Urinary bladder (tissue), 3 donors: ENCODE measurements at regions not wholly inside any gene's neighbourhood (a gene's known extent, or its start where the extent isn't known, plus 50 kb on each side); places are given as distances from the start of the nearest gene placed in this dataset.

ENCODE experiments used
- DNase-seq: peaks from one replicate; pipeline ENCODE4 v3.0.0-alpha.2; 2015; ENCODE audit errors: extremely low spot score
- H3K27ac ChIP-seq: one replicate; pipeline ENCODE4 v1.5.1; 2013; ENCODE audit warnings: low read depth, mild to moderate bottlenecking, moderate library complexity
- H3K36me3 ChIP-seq: one replicate; pipeline ENCODE4 v1.6.1; 2013; ENCODE audit warnings: mild to moderate bottlenecking, moderate library complexity; ENCODE audit not compliant: insufficient read depth
- H3K4me1 ChIP-seq: one replicate; pipeline ENCODE4 v1.6.1; 2013; ENCODE audit warnings: mild to moderate bottlenecking, moderate library complexity; ENCODE audit not compliant: insufficient read depth
- H3K4me3 ChIP-seq: one replicate; pipeline ENCODE4 v1.5.1; 2013; ENCODE audit warnings: low read depth, low read length
- WGBS: extraction: QIAGEN DNeasy Blood & Tissue Kit; methylation state at CpG from one replicate; pipeline ENCODE4 v1.1.7; 2013; 5-methylcytosine and 5-hydroxymethylcytosine counted together
- donor health status: healthy with polysubstance abuse.
- donor health status: healthy.

- Histone ChIP-seq H3K4me1 (peaks cover 2% of the 10 kb centered on the region), H3K36me3 (no peaks in the 10 kb centered on the region)
These were observed 101.2 kb upstream of the HSD17B12 start for GRCh38 chr11:43579171-43579918.

GRCh38 chr11:43579919-43580276 lies 100.6 kb upstream of the HSD17B12 start:
- 0% methylated on average over 5 of the region's 5 CpGs for WGBS
- no peaks in the 10 kb centered on the region for H3K36me3 ChIP-seq
- H3K27ac ChIP-seq: no peak overlapping the region
- H3K4me1 ChIP-seq: peaks cover 2% of the 10 kb centered on the region
- H3K4me3 ChIP-seq: peak overlapping the region; percentile 41
- no peak for DNase-seq

More at GRCh38 chr11:43579171-43579918, 101.2 kb upstream of the HSD17B12 start:
- DNase-seq: no peak
- WGBS: under 1% methylated on average over 83 of the region's 83 CpGs
- Histone ChIP-seq H3K27ac (no peak overlapping the region), H3K4me3 (peak overlapping the region; percentile 41)

- no peak for DNase-seq
- H3K27ac ChIP-seq: no peak overlapping the region
- peak overlapping the region; percentile 8 for H3K4me3 ChIP-seq
- H3K4me1 ChIP-seq: peaks cover 2% of the 10 kb centered on the region
- under 1% methylated on average over 39 of the region's 39 CpGs for WGBS
- no peaks in the 10 kb centered on the region for H3K36me3 ChIP-seq
These were observed 99.7 kb upstream of the HSD17B12 start for GRCh38 chr11:43580735-43581369.

- peaks cover 2% of the 10 kb centered on the region for H3K4me1 ChIP-seq
- under 1% methylated on average over 39 of the region's 39 CpGs for WGBS
These were observed 99.0 kb upstream of the HSD17B12 start for GRCh38 chr11:43581370-43582023.

GRCh38 chr11:43582024-43582862 lies 98.3 kb upstream of the HSD17B12 start:
- Histone ChIP-seq H3K4me1 (peaks cover 2% of the 10 kb centered on the region), H3K36me3 (no peaks in the 10 kb centered on the region), H3K27ac (no peak overlapping the region), H3K4me3 (no peak overlapping the region)
- WGBS: 7% methylated on average over 37 of the region's 37 CpGs
- DNase-seq: no peak

More at GRCh38 chr11:43581370-43582023, 99.0 kb upstream of the HSD17B12 start:
- H3K27ac ChIP-seq: no peak overlapping the region
- DNase-seq: no peak
- H3K36me3 ChIP-seq: no peaks in the 10 kb centered on the region
- peak overlapping the region; percentile 8 for H3K4me3 ChIP-seq

- H3K27ac ChIP-seq: no peak overlapping the region
- peaks cover 2% of the 10 kb centered on the region for H3K4me1 ChIP-seq
- WGBS: 11% methylated on average over 26 of the region's 26 CpGs
- DNase-seq: no peak
- no peak overlapping the region for H3K4me3 ChIP-seq
- H3K36me3 ChIP-seq: no peaks in the 10 kb centered on the region
These were observed 97.6 kb upstream of the HSD17B12 start for GRCh38 chr11:43582863-43583462.

- Histone ChIP-seq H3K27ac (no peak overlapping the region), H3K4me1 (peaks cover 2% of the 10 kb centered on the region), H3K36me3 (no peaks in the 10 kb centered on the region), H3K4me3 (no peak overlapping the region)
- DNase-seq: no peak
- WGBS: 21% methylated on average over 6 of the region's 6 CpGs
These were observed 97.0 kb upstream of the HSD17B12 start for GRCh38 chr11:43583548-43583947.

GRCh38 chr11:43585877-43586608 lies 94.5 kb upstream of the HSD17B12 start:
- H3K4me3 ChIP-seq: no peak overlapping the region
- H3K4me1 ChIP-seq: peaks cover 2% of the 10 kb centered on the region
- no peaks in the 10 kb centered on the region for H3K36me3 ChIP-seq
- WGBS: 49% methylated on average over 1 of the region's 1 CpG
- H3K27ac ChIP-seq: no peak overlapping the region
- DNase-seq: no peak

GRCh38 chr11:43589601-43590250 lies 90.8 kb upstream of the HSD17B12 start:
- no peak for DNase-seq
- Histone ChIP-seq H3K27ac (no peak overlapping the region), H3K4me1 (no peaks in the 10 kb centered on the region), H3K36me3 (no peaks in the 10 kb centered on the region), H3K4me3 (no peak overlapping the region)
- WGBS: 70% methylated on average over 5 of the region's 5 CpGs

GRCh38 chr11:43601511-43601910 lies 79.0 kb upstream of the HSD17B12 start:
- Histone ChIP-seq H3K4me3 (no peak overlapping the region), H3K27ac (no peak overlapping the region), H3K4me1 (no peaks in the 10 kb centered on the region), H3K36me3 (no peaks in the 10 kb centered on the region)
- WGBS: 48% methylated on average over 1 of the region's 1 CpG
- DNase-seq: no peak

GRCh38 chr11:43602670-43603069 lies 77.9 kb upstream of the HSD17B12 start:
- no peaks in the 10 kb centered on the region for H3K4me1 ChIP-seq
- WGBS: 71% methylated on average over 2 of the region's 2 CpGs
- no peak overlapping the region for H3K4me3 ChIP-seq
- DNase-seq: no peak
- no peaks in the 10 kb centered on the region for H3K36me3 ChIP-seq
- H3K27ac ChIP-seq: no peak overlapping the region

- no peak for DNase-seq
- H3K4me3 ChIP-seq: no peak overlapping the region
- WGBS: 72% methylated on average over 2 of the region's 2 CpGs
- H3K27ac ChIP-seq: no peak overlapping the region
- no peaks in the 10 kb centered on the region for H3K4me1 ChIP-seq
- H3K36me3 ChIP-seq: no peaks in the 10 kb centered on the region
These were observed 66.3 kb upstream of the HSD17B12 start for GRCh38 chr11:43614214-43614613.
